ENCODE measurements at regions not wholly inside any gene's neighbourhood (a gene's known extent, or its start where the extent isn't known, plus 50 kb on each side); places are given as distances from the start of the nearest gene placed in this dataset.
"Not testable (repeated sequence)": the region's sequence is repeated elsewhere in the genome, so short reads cannot be mapped to it uniquely, and the experiment has no call there.

- TF ChIP-seq REST (IDR thresholded peaks at IDR 0.05; ENCODE audit: insufficient read depth in 1 of 2, low read depth in 2 of 2, low read length in 1 of 2) = no peak
- no peak for TF ChIP-seq SIN3A (IDR thresholded peaks at IDR 0.05; ENCODE audit: borderline replicate concordance, insufficient read depth, low read depth, low read length)
- no peak for TF ChIP-seq TCF7L2 (IDR thresholded peaks at IDR 0.05; ENCODE audit: low read depth, low read length)
- TF ChIP-seq CTCF (IDR thresholded peaks at IDR 0.05) = no peak
- no peak for TF ChIP-seq POLR2AphosphoS5 (IDR thresholded peaks at IDR 0.05; ENCODE audit: low read depth, low read length)
- Histone ChIP-seq H3K36me3 (ENCODE audit: control insufficient read depth, insufficient read depth, low read length) (no peaks in the 10 kb centered on the region), H3K4me1 (ENCODE audit: control insufficient read depth, insufficient read depth, low read length) (no peaks in the 10 kb centered on the region), H3K4me3 (ENCODE audit: low read depth in 2 of 2, low read length in 2 of 2) (no peak overlapping the region), H3K27ac (ENCODE audit: low read length) (no peak overlapping the region), H3K9me3 (ENCODE audit: control insufficient read depth, insufficient read depth, low read depth, low read length) (no peaks in the 10 kb centered on the region), H3K27me3 (ENCODE audit: control insufficient read depth, insufficient read depth, low read length) (peaks cover 2% of the 10 kb centered on the region; the same call in 1 of the 2 replicates)
- in situ Hi-C loops (cut with HindIII; ENCODE audit: low pct_unique_long_range_greater_than_20kb, low sequenced_read_pairs) (no loop called here), intact Hi-C loops (cut with micrococcal nuclease; ENCODE audit: unreplicated experiment) (no loop called here)
- ChIA-PET CTCF (no interaction called here), POLR2A (no interaction called here)
- no TSS peak for BruUV-seq (replicated peaks)
- DNase-seq (ENCODE audit: low read depth, low spot score) (no peak), ATAC-seq (no peak)
Observed at GRCh38 chr10:127657056-127657455, 79.9 kb upstream of the FOXI2 start.

- intact Hi-C loops (cut with micrococcal nuclease; ENCODE audit: unreplicated experiment); H3K27ac ChIP-seq (ENCODE audit: low read length); POLR2A ChIA-PET: not testable (repeated sequence)
Observed at GRCh38 chr10:127676430-127676829, 60.6 kb upstream of the FOXI2 start.

GRCh38 chr10:127678091-127678490 lies 58.9 kb upstream of the FOXI2 start:
- no peaks in the 10 kb centered on the region for H3K9me3 ChIP-seq (ENCODE audit: control insufficient read depth, insufficient read depth, low read depth, low read length)
- ATAC-seq = no peak
- ChIA-PET CTCF (no interaction called here), POLR2A (no interaction called here)
- no peaks in the 10 kb centered on the region for H3K27me3 ChIP-seq (ENCODE audit: control insufficient read depth, insufficient read depth, low read length)
- no peak for TF ChIP-seq REST (IDR thresholded peaks at IDR 0.05; ENCODE audit: insufficient read depth in 1 of 2, low read depth in 2 of 2, low read length in 1 of 2)
- TF ChIP-seq POLR2AphosphoS5 (IDR thresholded peaks at IDR 0.05; ENCODE audit: low read depth, low read length) = no peak
- TF ChIP-seq SIN3A (IDR thresholded peaks at IDR 0.05; ENCODE audit: borderline replicate concordance, insufficient read depth, low read depth, low read length) = no peak
- no peak for TF ChIP-seq TCF7L2 (IDR thresholded peaks at IDR 0.05; ENCODE audit: low read depth, low read length)
- no peak for TF ChIP-seq CTCF (IDR thresholded peaks at IDR 0.05)
- H3K4me3 ChIP-seq (ENCODE audit: low read depth in 2 of 2, low read length in 2 of 2) = no peak overlapping the region
- no peak overlapping the region for H3K27ac ChIP-seq (ENCODE audit: low read length)
- no peaks in the 10 kb centered on the region for H3K4me1 ChIP-seq (ENCODE audit: control insufficient read depth, insufficient read depth, low read length)
- intact Hi-C loops (cut with micrococcal nuclease; ENCODE audit: unreplicated experiment) = no loop called here
- BruUV-seq (replicated peaks) = no TSS peak
- in situ Hi-C loops (cut with HindIII; ENCODE audit: low pct_unique_long_range_greater_than_20kb, low sequenced_read_pairs) = no loop called here
- no peaks in the 10 kb centered on the region for H3K36me3 ChIP-seq (ENCODE audit: control insufficient read depth, insufficient read depth, low read length)
- no peak for DNase-seq (ENCODE audit: low read depth, low spot score)

More at GRCh38 chr10:127676430-127676829, 60.6 kb upstream of the FOXI2 start:
- in situ Hi-C loops (cut with HindIII; ENCODE audit: low pct_unique_long_range_greater_than_20kb, low sequenced_read_pairs); H3K36me3 ChIP-seq (ENCODE audit: control insufficient read depth, insufficient read depth, low read length); H3K9me3 ChIP-seq (ENCODE audit: control insufficient read depth, insufficient read depth, low read depth, low read length); H3K27me3 ChIP-seq (ENCODE audit: control insufficient read depth, insufficient read depth, low read length); BruUV-seq (replicated peaks); DNase-seq (ENCODE audit: low read depth, low spot score); ATAC-seq; H3K4me3 ChIP-seq (ENCODE audit: low read depth in 2 of 2, low read length in 2 of 2); CTCF ChIA-PET; H3K4me1 ChIP-seq (ENCODE audit: control insufficient read depth, insufficient read depth, low read length): not testable (repeated sequence)
